ENCODE measurements at regions not wholly inside any gene's neighbourhood (a gene's known extent, or its start where the extent isn't known, plus 50 kb on each side); places are given as distances from the start of the nearest gene placed in this dataset.
"Not testable (repeated sequence)": the region's sequence is repeated elsewhere in the genome, so short reads cannot be mapped to it uniquely, and the experiment has no call there.

GRCh38 chr14:83153081-83153480 is 1619.4 kb upstream of the SEL1L start:
- no peak for DNase-seq

DNA sequence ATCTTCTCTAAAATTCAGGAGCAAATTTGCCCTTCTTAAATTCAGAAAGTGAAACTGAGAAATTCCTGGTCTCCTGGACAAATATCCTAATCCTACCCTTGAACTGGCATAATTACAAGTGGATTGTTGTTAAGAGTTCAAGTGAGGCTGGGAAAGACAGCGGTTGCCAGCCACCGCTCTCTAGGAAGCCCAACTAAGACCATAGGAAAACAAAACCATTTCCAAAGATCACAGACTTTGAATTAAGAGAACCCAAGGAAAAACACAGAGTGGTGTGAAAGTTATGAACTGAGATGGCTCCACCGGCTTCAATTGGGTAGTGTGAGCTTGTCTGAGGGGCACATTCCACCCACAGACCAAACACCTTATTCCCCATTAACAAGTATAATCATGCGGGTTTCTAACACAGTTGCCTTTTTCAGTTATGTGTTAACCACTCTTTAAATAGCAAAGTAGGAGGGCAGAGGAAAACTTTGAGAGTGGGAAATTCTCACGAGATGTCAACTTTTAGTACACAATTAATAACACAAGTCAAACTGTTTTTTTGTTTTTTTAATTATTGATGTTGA is 1628.8 kb upstream of the SEL1L start:
- no peak for DNase-seq

GRCh38 chr14:83163016-83163415 is 1629.4 kb upstream of the SEL1L start:
- DNase-seq = no peak

DNA sequence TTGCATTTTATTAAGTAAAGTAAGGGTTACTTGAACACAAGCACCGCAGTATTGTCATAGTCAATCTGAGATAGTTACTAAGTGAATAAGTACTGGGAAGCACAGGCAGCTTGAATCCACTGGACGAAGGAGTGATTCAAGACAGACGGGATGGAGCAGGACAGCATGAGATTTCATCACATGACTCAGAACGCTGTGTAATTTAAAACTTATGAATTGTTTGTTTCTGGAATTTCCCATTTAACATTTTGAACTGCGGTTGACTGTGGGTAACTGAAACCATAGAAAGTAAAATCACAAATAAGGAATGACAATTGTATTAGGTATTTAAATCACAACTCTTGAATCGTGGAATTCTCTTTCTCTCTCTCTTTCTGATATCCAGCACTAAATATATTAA is 1630.4 kb upstream of the SEL1L start:
- DNase-seq = no peak

DNA sequence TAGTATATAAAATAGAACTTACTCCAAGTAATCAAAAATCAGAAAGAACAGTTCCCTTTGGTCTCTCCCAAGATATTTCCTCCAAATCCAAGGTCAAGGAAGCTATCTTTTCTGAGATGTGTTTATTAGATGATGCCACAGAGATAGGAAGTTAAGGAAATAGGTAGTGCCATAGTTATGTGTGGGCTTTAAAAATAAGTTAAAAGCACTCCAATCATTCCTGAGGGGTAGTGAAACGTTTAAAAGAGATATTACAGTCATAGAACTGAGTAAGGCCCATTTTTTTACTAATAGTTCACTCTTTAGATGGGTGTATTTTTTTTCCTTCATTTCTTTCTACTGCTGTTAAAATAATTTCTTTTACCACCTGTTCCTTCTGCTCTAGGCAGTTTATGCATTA is 1630.9 kb upstream of the SEL1L start:
- no peak for DNase-seq

GRCh38 chr14:83170165-83170564 is 1636.5 kb upstream of the SEL1L start:
- DNase-seq = no peak

GRCh38 chr14:83171761-83172160 is 1638.1 kb upstream of the SEL1L start:
- DNase-seq = no peak

DNA sequence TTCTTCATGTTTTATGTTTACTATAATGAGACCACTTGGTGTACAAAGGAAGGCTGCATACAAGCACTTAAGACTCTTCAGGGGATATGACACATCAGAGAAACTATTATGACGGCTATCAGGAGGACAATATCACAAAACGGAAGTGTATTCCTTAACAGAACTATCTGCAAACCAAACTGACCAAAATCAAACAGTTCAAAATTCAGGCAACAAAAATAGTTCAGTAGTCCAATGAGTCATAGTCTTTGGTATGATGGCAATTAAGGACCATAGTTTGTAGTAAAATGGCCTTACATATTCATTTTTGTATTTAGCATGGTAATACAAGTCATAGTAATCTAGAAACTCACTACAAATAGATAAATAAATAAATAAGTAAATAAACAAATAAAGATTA is 1638.7 kb upstream of the SEL1L start:
- DNase-seq = no peak

DNA sequence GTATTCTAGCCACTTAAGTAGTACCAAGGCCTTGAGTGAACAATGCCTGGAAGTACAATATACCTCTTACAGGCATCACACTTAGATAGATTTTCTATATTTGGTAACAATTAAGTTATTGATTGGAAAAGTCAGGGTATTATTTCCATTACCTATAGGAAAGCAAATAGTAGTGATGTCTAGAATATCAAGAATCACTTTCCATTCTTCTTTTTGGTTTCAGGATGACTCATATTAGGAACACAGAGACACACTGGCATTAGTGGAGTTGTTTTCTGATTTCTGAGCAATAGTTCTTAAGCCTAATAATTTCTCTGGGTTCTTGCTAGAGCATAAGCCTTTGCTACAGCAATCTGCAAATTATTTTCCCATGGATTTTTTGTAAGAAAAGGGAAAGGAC is 1640.0 kb upstream of the SEL1L start:
- no peak for DNase-seq

GRCh38 chr14:83184531-83184930 is 1650.9 kb upstream of the SEL1L start:
- DNase-seq = no peak

GRCh38 chr14:83188311-83188710 is 1654.7 kb upstream of the SEL1L start:
- DNase-seq = not testable (repeated sequence)

DNA sequence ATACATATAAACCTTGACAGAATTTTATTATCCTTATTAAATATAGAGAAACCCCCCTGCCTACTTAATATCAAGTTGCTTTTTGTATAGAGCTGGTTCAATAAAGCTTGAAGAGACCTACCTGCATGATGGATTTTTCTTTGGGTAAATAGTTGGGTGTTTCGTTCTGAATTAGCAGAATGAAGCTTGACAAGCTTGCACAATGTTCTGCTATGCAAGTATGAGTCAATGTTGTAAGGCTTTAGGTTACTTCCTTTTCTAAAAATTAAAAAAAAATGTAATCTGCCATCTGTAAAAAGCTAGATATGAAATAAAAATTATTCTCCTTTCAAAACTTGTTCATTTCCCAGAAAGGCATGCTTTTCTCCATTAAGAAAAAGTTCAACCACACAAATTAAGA is 1662.6 kb upstream of the SEL1L start:
- no peak for DNase-seq

DNA sequence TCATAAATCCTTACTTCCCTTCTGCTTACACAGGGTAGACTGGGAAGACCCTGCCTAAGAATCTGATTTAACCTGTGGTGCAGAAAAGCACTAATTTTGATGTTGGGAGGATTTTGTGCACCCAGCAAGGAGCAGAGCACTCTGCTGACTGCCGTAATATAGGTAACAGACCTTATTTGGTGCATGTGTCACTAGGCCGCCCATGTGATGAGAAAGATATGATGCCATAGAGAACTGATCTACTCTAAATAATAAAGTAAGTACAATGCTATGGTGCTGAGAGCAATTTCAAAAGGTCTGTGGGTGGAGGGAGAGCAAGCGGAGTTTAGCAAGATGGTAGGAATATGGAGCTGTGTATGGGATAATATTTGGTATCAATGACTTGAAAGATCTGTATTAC is 1663.6 kb upstream of the SEL1L start:
- DNase-seq = no peak

GRCh38 chr14:83207550-83207949 is 1673.9 kb upstream of the SEL1L start:
- DNase-seq = no peak

- DNase-seq = no peak
These were observed 1674.7 kb upstream of the SEL1L start for GRCh38 chr14:83208341-83208740.

DNA sequence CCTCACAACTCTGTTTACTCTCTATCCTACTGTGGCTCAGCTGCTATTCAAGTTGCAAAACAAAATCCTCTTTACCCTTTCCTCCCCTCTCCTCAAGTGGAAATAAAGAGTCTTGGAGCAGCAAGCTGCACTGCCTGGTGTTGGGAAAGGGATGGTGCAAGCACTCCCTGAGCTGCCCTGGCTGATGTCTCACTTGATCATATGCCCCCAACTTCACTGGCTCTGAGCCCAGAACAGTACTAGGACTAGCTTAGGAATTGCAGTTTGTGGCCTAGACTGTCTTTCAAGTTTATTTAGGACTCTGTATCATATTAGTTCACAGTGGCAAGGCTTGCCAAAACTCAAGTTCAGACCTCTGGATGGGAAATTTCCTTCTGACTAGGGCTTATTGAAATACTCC is 1683.8 kb upstream of the SEL1L start:
- DNase-seq = no peak

DNA sequence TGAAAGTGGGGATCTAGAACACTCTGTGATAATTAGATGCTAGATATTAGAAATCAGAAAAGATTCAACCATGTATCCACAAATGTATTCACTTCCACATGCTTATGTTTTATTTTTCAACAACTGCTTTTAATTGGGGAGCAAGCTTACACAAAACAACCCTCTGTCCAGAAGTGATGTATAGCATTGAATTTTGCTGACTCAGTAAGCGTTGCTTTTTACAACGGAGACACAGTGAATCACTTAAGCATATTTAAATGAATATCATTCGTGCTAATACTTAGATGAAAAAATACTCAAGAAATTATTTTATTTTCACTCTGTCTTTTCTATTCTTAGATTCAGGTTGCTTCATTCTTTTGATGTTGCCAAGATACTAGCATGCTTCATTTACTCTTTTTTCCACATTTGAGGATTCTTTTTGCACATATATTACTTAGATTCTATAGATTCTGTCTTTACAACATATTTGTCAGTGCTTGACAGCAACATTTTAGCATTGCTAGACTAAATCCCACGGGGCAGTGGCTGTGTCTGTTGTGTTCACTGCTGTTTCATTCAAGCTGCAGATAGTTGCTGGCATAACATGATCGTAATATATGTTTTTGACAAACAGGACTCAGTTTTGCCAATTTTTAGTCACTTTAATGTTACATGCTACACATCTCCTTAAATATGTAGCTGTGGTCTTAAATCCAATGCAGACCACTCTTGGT is 1714.4 kb upstream of the SEL1L start:
- no peak for DNase-seq

DNA sequence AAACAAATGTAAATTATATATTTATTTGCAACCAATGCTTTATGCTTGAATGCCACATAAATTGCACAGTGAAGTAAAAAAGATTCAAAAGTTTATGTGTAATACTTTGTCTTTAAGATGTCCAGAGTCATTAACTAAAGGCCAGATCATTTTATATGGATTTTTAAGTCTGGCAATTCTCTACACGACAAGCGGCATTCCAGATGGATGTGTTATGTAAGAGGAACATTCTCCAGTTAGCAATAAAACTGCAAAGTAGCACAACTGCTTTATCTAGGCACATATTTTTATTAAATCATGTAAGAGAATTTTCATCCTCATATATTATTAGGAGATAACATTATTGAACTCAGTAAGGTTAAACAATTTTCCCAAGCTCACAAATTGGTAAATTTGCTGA is 1717.7 kb upstream of the SEL1L start:
- DNase-seq = no peak

DNA sequence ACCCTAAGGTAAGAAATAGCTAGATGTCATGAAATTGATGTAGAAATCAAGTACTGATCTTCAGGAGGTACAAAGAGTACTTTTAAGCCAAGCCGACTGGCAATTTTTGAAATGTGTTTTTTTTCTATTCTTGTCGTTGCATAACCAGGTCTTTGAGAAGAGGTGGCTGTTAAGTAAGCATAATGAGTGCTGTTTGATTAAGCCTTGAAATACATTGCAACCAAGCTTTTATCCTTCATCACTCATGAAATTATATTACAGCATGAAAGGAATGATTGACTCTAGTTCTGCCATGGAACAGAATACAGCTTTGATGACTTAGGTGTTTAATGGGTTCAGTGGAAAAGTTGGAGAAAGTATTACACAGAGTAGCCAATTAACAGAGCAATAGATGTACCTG is 1720.2 kb upstream of the SEL1L start:
- DNase-seq = no peak

DNA sequence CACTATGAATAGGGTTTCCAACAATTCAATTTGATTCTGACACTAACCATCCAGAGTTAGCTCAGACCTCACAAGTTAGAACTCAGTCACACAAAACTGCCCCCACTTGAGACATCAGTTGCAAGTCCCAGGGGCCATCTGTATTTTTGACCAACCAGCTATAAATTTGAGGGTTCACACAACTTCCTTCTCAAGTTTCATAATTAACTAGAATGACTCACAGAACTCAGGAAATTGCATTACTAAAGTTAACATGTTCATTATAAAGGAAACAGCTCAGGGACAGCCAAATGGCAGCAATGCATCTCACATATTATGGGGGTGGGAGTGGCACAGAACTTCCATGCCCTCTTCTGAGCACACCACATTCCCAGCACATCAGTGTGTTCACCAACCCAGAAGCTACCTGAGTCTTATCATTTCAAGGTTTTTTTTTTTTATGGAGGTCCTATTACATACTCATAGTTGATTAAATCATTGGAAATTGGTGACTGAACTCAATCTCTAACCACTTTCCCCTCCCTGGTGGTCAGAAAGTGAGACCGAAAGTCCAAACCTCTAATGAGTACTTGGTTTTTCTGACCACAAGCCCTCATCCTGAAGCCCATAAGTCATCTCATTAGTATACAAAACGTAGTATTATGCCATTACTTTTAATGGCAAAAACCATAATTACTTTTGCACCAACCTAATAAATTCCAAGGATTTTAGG is 1721.5 kb upstream of the SEL1L start:
- no peak for DNase-seq

- DNase-seq = no peak
These were observed 1722.1 kb upstream of the SEL1L start for GRCh38 chr14:83255727-83256090.

DNA sequence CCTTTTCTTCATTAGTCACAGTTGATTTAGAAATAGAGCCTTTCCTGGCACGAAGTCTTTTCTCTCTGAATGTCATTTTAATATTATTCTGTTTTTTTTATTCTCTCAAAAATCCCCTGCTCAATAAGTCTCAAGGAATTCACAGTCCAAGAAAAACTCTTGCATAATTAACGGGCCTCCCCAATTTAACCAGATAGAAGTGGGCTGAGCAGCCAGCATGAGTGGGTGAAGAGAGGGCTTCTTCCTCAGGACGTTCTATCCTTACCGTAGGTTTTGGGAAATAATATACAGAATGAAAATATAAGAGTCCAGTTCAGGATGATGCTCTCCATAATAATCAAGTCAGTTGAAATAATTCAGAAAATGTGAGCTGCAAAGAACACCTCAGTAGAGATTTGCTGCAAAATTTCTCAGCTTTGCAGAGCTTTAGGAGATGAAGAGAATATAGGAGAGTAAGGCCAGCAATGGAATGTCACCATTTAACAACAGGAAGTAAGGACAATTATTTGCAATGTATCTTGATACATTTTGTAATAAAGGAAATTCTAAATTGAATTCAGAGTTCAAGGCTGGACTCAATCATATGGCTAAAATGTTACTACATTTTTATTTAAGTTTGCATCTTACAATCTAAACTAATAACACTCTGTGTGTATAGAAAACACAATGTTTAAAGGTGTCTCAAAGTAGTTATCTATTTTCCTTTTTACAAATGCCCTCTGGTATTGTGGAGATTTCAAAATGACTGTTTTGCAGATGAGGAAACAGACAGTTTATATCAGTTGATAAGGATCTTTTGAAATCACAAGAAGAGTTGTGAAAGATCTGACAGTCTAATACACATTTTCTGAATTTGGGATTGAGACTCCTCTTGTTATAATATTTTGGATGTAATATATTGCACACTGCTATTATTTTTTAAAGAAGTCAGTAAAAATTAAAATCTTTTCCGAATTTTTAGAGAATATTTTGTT is 1724.1 kb upstream of the SEL1L start:
- DNase-seq = no peak

DNA sequence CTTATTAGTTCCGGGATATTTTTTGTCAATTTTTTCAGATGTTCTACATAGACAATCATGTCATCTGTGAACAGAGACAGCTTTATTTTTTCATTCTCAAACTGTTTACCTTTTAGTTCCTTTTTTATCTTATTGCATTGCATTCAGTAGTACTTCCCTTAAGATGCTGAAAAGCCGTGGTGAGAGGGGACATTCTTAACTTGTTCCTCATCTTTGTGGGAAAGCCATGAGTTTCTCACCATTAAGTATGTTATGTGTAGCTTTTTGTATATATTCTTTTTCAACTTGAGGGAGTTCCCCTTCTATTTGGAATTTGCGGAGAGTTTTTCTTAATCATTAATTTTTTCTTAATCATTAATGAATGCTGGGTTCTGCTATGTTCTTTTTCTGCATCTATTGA is 1727.1 kb upstream of the SEL1L start:
- no peak for DNase-seq

Measured in NCI-H1417 treated with DMSO at 0.1 percent for 48 hours (cell line).